H1 (cell line): ENCODE measurements at regions not wholly inside any gene's neighbourhood (a gene's known extent, or its start where the extent isn't known, plus 50 kb on each side); places are given as distances from the start of the nearest gene placed in this dataset.

Source experiments
- CTCF ChIA-PET: fragments of 300-600 bp; sonication (Branson Sonifier 250); formaldehyde crosslinking; loops from one replicate; lab custom pipeline; 2021; ENCODE audit not compliant: partially characterized antibody; lab: Charles Lee
- POLR2A ChIA-PET: fragments of 300-600 bp; sonication (Branson Sonifier 250); formaldehyde crosslinking; loops from one replicate; lab custom pipeline; 2021; ENCODE audit warnings: inconsistent platforms; ENCODE audit not compliant: partially characterized antibody; lab: Charles Lee
- DNase-seq, 2 experiments: peaks; one replicate each; pipeline versions ENCODE4 v3.0.0 to v3.0.0-alpha.2; 2010 to 2022; ENCODE audit warnings: low spot score in 2 of 2, low read depth in 1 of 2, mixed read lengths in 1 of 2
- FAIRE-seq: peaks from 2 replicates; lab custom pipeline; 2011; peaks lifted over from hg19 to GRCh38; lab: Jason Lieb, UNC
- H2AFZ ChIP-seq: 2 replicates; pipeline ENCODE4 v1.8.1; 2012; ENCODE audit warnings: low read length, inconsistent platforms
- H2AK5ac ChIP-seq: 2 replicates; pipeline ENCODE4 v1.6.1; 2013; ENCODE audit warnings: low read depth, low read length
- H2BK120ac ChIP-seq: replicated peaks from 2 replicates; pipeline ENCODE3; 2013; ENCODE audit warnings: low read depth, low read length, inconsistent platforms
- H2BK12ac ChIP-seq: 2 replicates; pipeline ENCODE4 v1.6.1; 2013; ENCODE audit warnings: low read depth, low read length
- H2BK15ac ChIP-seq: 2 replicates; pipeline ENCODE4 v1.6.1; 2013; ENCODE audit warnings: low read length
- H2BK20ac ChIP-seq: 2 replicates; pipeline ENCODE4 v1.6.1; 2013; ENCODE audit warnings: low read length
- H2BK5ac ChIP-seq: 2 replicates; pipeline ENCODE4 v1.6.1; 2013; ENCODE audit warnings: low read depth, low read length
- H3K14ac ChIP-seq: 2 replicates; pipeline ENCODE4 v1.6.1; 2013; ENCODE audit warnings: inconsistent platforms; ENCODE audit not compliant: insufficient read length
- H3K18ac ChIP-seq: 2 replicates; pipeline ENCODE4 v1.6.1; 2013; ENCODE audit warnings: low read length; ENCODE audit errors: extremely low read depth
- H3K23ac ChIP-seq: 2 replicates; pipeline ENCODE4 v1.6.1; 2013; ENCODE audit warnings: inconsistent platforms; ENCODE audit not compliant: insufficient read length
- H3K23me2 ChIP-seq: 2 replicates; pipeline ENCODE4 v1.6.1; 2013; ENCODE audit warnings: low read depth, low read length
- H3K27ac ChIP-seq: 2 replicates; pipeline ENCODE4 v1.6.1; 2011; ENCODE audit warnings: low read depth, low read length, inconsistent platforms
- H3K27me3 ChIP-seq, 4 experiments: replicated peaks in 1 of 4; 1 replicate in 1 of 4; 2 replicates in 3 of 4; pipeline versions ENCODE4 v1.6.1 to v1.8.1; 2011 to 2013; ENCODE audit warnings: low read length in 3 of 4, mild to moderate bottlenecking in 3 of 4, inconsistent platforms in 2 of 4, mixed read lengths in 2 of 4, moderate library complexity in 1 of 4; ENCODE audit not compliant: control insufficient read depth in 3 of 4, insufficient read depth in 3 of 4; ENCODE audit errors: extremely low read depth in 1 of 4
- H3K36me3 ChIP-seq, 4 experiments: 2 replicates each; pipeline versions ENCODE4 v1.6.1 to v1.8.1; 2011 to 2013; ENCODE audit warnings: mild to moderate bottlenecking in 4 of 4, low read length in 3 of 4, moderate library complexity in 2 of 4, control low read depth in 1 of 4, inconsistent platforms in 1 of 4; ENCODE audit not compliant: insufficient read depth in 4 of 4, control insufficient read depth in 2 of 4
- H3K4ac ChIP-seq: replicated peaks from 2 replicates; pipeline ENCODE3; 2013; ENCODE audit warnings: low read length, low read depth, mixed read lengths, inconsistent platforms; ENCODE audit not compliant: insufficient read length
- H3K4me1 ChIP-seq, 4 experiments: replicated peaks in 1 of 4; 1 replicate in 1 of 4; 2 replicates in 3 of 4; pipeline versions ENCODE4 v1.6.1 to v1.8.1; 2011 to 2013; ENCODE audit warnings: low read length in 3 of 4, inconsistent platforms in 2 of 4, mixed read lengths in 1 of 4; ENCODE audit not compliant: insufficient read depth in 4 of 4, control insufficient read depth in 3 of 4
- H3K4me2 ChIP-seq, 2 experiments: 2 replicates each; pipeline versions ENCODE4 v1.6.1 to v1.8.1; 2011 to 2013; ENCODE audit warnings: low read depth in 2 of 2, low read length in 2 of 2, control low read depth in 1 of 2, inconsistent platforms in 1 of 2, mild to moderate bottlenecking in 1 of 2; ENCODE audit not compliant: insufficient read depth in 1 of 2
- H3K4me3 ChIP-seq, 4 experiments: fragments of 200-600, 300-600 bp in 1 of 4; sonication (generic), shearing (Covaris generic), sonication (Bioruptor Twin) in 1 of 4; 2 replicates each; pipeline versions ENCODE4 v1.5.1 to v1.8.1; 2011 to 2016; ENCODE audit warnings: low read length in 4 of 4, low read depth in 3 of 4, control low read depth in 2 of 4, inconsistent platforms in 2 of 4, mild to moderate bottlenecking in 2 of 4, mixed read lengths in 1 of 4, moderate library complexity in 1 of 4; ENCODE audit not compliant: insufficient read depth in 2 of 4; ENCODE audit errors: extremely low read depth in 1 of 4
- H3K56ac ChIP-seq: replicated peaks from 2 replicates; pipeline ENCODE3; 2013; ENCODE audit warnings: low read depth, mild to moderate bottlenecking, mixed read lengths, low read length, inconsistent platforms; ENCODE audit not compliant: insufficient read length
- H3K79me1 ChIP-seq: 2 replicates; pipeline ENCODE4 v1.6.1; 2013; ENCODE audit warnings: low read depth, low read length, control low read depth
- H3K79me2 ChIP-seq, 2 experiments: 2 replicates each; pipeline versions ENCODE4 v1.6.1 to v1.8.1; 2012 to 2013; ENCODE audit warnings: low read length in 2 of 2, mild to moderate bottlenecking in 2 of 2, inconsistent platforms in 1 of 2; ENCODE audit not compliant: insufficient read depth in 2 of 2, control insufficient read depth in 1 of 2
- H3K9ac ChIP-seq, 4 experiments: replicated peaks in 1 of 4; 1 replicate in 1 of 4; 2 replicates in 3 of 4; pipeline versions ENCODE4 v1.6.1 to v1.8.1; 2011 to 2013; ENCODE audit warnings: low read depth in 3 of 4, low read length in 3 of 4, control low read depth in 2 of 4, mild to moderate bottlenecking in 2 of 4, moderate library complexity in 2 of 4, inconsistent platforms in 1 of 4; ENCODE audit errors: extremely low read depth in 1 of 4
- H3K9me3 ChIP-seq, 2 experiments: 2 replicates each; pipeline versions ENCODE4 v1.6.1 to v1.8.1; 2012 to 2013; ENCODE audit warnings: mild to moderate bottlenecking in 2 of 2, moderate library complexity in 2 of 2, control low read depth in 1 of 2, inconsistent platforms in 1 of 2, low read depth in 1 of 2, low read length in 1 of 2, mixed read lengths in 1 of 2; ENCODE audit not compliant: insufficient read depth in 2 of 2
- H4K20me1 ChIP-seq, 2 experiments: replicated peaks in 1 of 2; 2 replicates each; pipeline versions ENCODE3 to v1.8.1; 2011 to 2013; ENCODE audit warnings: inconsistent platforms in 2 of 2, low read length in 2 of 2, mild to moderate bottlenecking in 1 of 2; ENCODE audit not compliant: insufficient read depth in 2 of 2, control insufficient read depth in 1 of 2
- H4K5ac ChIP-seq: 2 replicates; pipeline ENCODE4 v1.6.1; 2013; ENCODE audit warnings: low read length, low read depth, mixed read lengths, inconsistent platforms; ENCODE audit not compliant: insufficient read length
- H4K8ac ChIP-seq: 2 replicates; pipeline ENCODE4 v1.8.0; 2013; ENCODE audit warnings: mild to moderate bottlenecking, moderate library complexity, low read length, inconsistent platforms; ENCODE audit not compliant: insufficient read depth; ENCODE audit errors: extremely low read depth
- H4K91ac ChIP-seq: replicated peaks from 2 replicates; pipeline ENCODE3; 2013; ENCODE audit warnings: low read length, mixed read lengths, inconsistent platforms; ENCODE audit not compliant: insufficient read length
- CTCF ChIP-seq, 3 experiments: IDR thresholded peaks; 1 replicate in 2 of 3; 2 replicates in 1 of 3; pipeline versions ENCODE4 v1.5.1 to v1.6.1; 2011; ENCODE audit warnings: low read length in 3 of 3, mild to moderate bottlenecking in 3 of 3, inconsistent platforms in 2 of 3, low read depth in 1 of 3, moderate library complexity in 1 of 3; ENCODE audit not compliant: insufficient read depth in 1 of 3; ENCODE audit errors: control extremely low read depth in 1 of 3
- NANOG ChIP-seq: IDR thresholded peaks from 2 replicates; pipeline ENCODE4 v1.6.1; 2011; ENCODE audit warnings: low read length, low read depth, mild to moderate bottlenecking, inconsistent platforms; ENCODE audit not compliant: insufficient read depth, poor library complexity, severe bottlenecking
- RAD21 ChIP-seq, 2 experiments: IDR thresholded peaks in 1 of 2; conservative IDR thresholded peaks in 1 of 2; 2 replicates each; pipeline ENCODE4 v1.6.1; 2011; ENCODE audit warnings: low read depth in 2 of 2, low read length in 2 of 2, improper control_type of control experiment in 1 of 2, inconsistent platforms in 1 of 2, mild to moderate bottlenecking in 1 of 2, moderate library complexity in 1 of 2
- TCF12 ChIP-seq: IDR thresholded peaks from 2 replicates; pipeline ENCODE4 v1.6.1; 2011; ENCODE audit warnings: low read depth, mild to moderate bottlenecking, low read length
- WGBS, 2 experiments: shearing (Covaris generic) in 1 of 2; methylation state at CpG; one replicate each; pipeline versions ENCODE4 v1.1.6 to v1.1.7; 2013 to 2015; ENCODE audit warnings: low lambda C conversion rate in 2 of 2, mixed read lengths in 2 of 2, inconsistent platforms in 1 of 2, low coverage in 1 of 2, missing lambda C conversion rate in 1 of 2; ENCODE audit not compliant: insufficient replicate concordance in 2 of 2, insufficient coverage in 1 of 2, insufficient read length in 1 of 2; ENCODE audit errors: extremely low coverage in 1 of 2, missing lambda C conversion rate in 1 of 2; 5-methylcytosine and 5-hydroxymethylcytosine counted together

GRCh38 chr3:106609666-106610301 lies 741.0 kb upstream of the CBLB start:
- Histone ChIP-seq H3K27me3 (no peaks in the 10 kb centered on the region), H4K5ac (peak overlapping the region; percentile 48), H3K4me1 (peaks cover 0 to 3% (median 0%) of the 10 kb centered on the region in 4 experiments; a peak in 2 of 7 replicates), H2AFZ (peak overlapping the region; percentile 76; the same call in 1 of the 2 replicates), H3K4me2 (no peak overlapping the region), H3K23me2 (no peaks in the 10 kb centered on the region), H3K79me1 (no peaks in the 10 kb centered on the region), H3K56ac (no peak overlapping the region), H3K4ac (no peak overlapping the region), H3K9ac (no peak overlapping the region), H2BK12ac (no peak overlapping the region), H3K4me3 (no peak overlapping the region), H3K27ac (no peak overlapping the region), H2BK15ac (no peak overlapping the region), H2AK5ac (no peak overlapping the region), H3K36me3 (no peaks in the 10 kb centered on the region; a peak in 2 of 8 replicates), H4K91ac (no peak overlapping the region), H3K79me2 (no peaks in the 10 kb centered on the region), H4K20me1 (no peaks in the 10 kb centered on the region), H2BK20ac (no peak overlapping the region), H2BK120ac (no peak overlapping the region), H2BK5ac (no peak overlapping the region), H3K14ac (no peak overlapping the region), H4K8ac (no peak overlapping the region), H3K18ac (no peak overlapping the region; the same call in 1 of the 2 replicates), H3K9me3 (peaks cover 3% of the 10 kb centered on the region in 2 experiments; a peak in 2 of 4 replicates), H3K23ac (no peak overlapping the region)
- TF ChIP-seq CTCF (IDR thresholded peaks at IDR 0.05; ENCODE audit: control extremely low read depth in 1 of 3, insufficient read depth in 1 of 3, low read depth in 1 of 3, low read length in 3 of 3) (peak; percentile 25 to 86 (median 72)), TCF12 (peak; percentile 73; the same call in 1 of the 2 replicates), RAD21 (IDR thresholded peaks at IDR 0.05 in 1 of 2, conservative IDR thresholded peaks at IDR 0.05 in 1 of 2; ENCODE audit: low read depth in 2 of 2, low read length in 2 of 2) (peak; percentile 93 to 97), NANOG (no peak)
- ChIA-PET POLR2A (no interaction called here), CTCF (interaction anchor here (0.5 to 2.8 kb wide), 21 partner anchors 10 to 922 kb away, joined by 3 to 12 read pairs (median 3); no protein-coding TSS in a partner anchor)
- WGBS, 2 experiments, result 18% methylated on average over 2 of the region's 2 CpGs; no CpG with 5 or more reads in 1 of the 2 experiments
- FAIRE-seq (peak; percentile 94), DNase-seq (peak; percentile 57 to 76)
